Neural cell (in vitro differentiated cells): ENCODE measurements at regions not wholly inside any gene's neighbourhood (a gene's known extent, or its start where the extent isn't known, plus 50 kb on each side); places are given as distances from the start of the nearest gene placed in this dataset.

ENCODE experiments used
- H2AFZ ChIP-seq: fragments of 200-600, 300-800 bp; sonication (generic), shearing (Covaris generic); 2 replicates; pipeline ENCODE4 v1.6.0; 2014; ENCODE audit warnings: low read depth, mild to moderate bottlenecking, antibody characterized with exemption, low read length, moderate library complexity
- H3F3A ChIP-seq: fragments of 200-600 bp; shearing (Covaris generic); 2 replicates; pipeline ENCODE4 v1.6.1; 2016; ENCODE audit warnings: mild to moderate bottlenecking, moderate library complexity, mixed read lengths, antibody characterized with exemption, low read length; ENCODE audit not compliant: insufficient read depth, poor library complexity, severe bottlenecking
- H3K27ac ChIP-seq: fragments of 200-600, 300-800 bp; sonication (generic), shearing (Covaris generic); 2 replicates; pipeline ENCODE4 v1.5.1; 2014; ENCODE audit warnings: mild to moderate bottlenecking, low read length, moderate library complexity
- H3K27me3 ChIP-seq: fragments of 300-800, 200-600 bp; sonication (generic), shearing (Covaris generic); 2 replicates; pipeline ENCODE4 v1.6.0; 2014; ENCODE audit warnings: mild to moderate bottlenecking, low read depth, low read length, moderate library complexity; ENCODE audit not compliant: insufficient read depth
- H3K36me3 ChIP-seq: fragments of 300-800, 200-600 bp; sonication (generic), shearing (Covaris generic); 2 replicates; pipeline ENCODE4 v1.5.1; 2014; ENCODE audit warnings: mild to moderate bottlenecking, antibody characterized with exemption, low read length, moderate library complexity; ENCODE audit not compliant: insufficient read depth
- H3K4me2 ChIP-seq: fragments of 300-800, 200-600 bp; sonication (generic), shearing (Covaris generic); 2 replicates; pipeline ENCODE4 v1.6.0; 2014; ENCODE audit warnings: mild to moderate bottlenecking, low read length
- H3K4me3 ChIP-seq: fragments of 300-800, 200-600 bp; sonication (generic), shearing (Covaris generic); 2 replicates; pipeline ENCODE4 v1.5.1; 2014; ENCODE audit warnings: mild to moderate bottlenecking, low read length, moderate library complexity
- H3K79me2 ChIP-seq: fragments of 200-600 bp; shearing (Covaris generic); replicated peaks from 2 replicates; pipeline ENCODE4 v1.6.0; 2014; ENCODE audit warnings: mild to moderate bottlenecking, low read length, moderate library complexity; ENCODE audit not compliant: insufficient read depth
- H3K9ac ChIP-seq: fragments of 300-800, 200-600 bp; sonication (generic), shearing (Covaris generic); 2 replicates; pipeline ENCODE4 v1.6.1; 2016; ENCODE audit warnings: mild to moderate bottlenecking, low read length, mixed read lengths
- H3K9me2 ChIP-seq: fragments of 200-600 bp; shearing (Covaris generic); 2 replicates; pipeline ENCODE4 v1.6.1; 2016; ENCODE audit warnings: mild to moderate bottlenecking, low read length, mixed read lengths; ENCODE audit not compliant: insufficient read depth
- H3K9me3 ChIP-seq: fragments of 200-600, 300-800 bp; sonication (generic), shearing (Covaris generic); 2 replicates; pipeline ENCODE4 v1.6.1; 2016; ENCODE audit warnings: mild to moderate bottlenecking, mixed run types, low read length, moderate library complexity, mixed read lengths
- H4K20me1 ChIP-seq: fragments of 200-600 bp; shearing (Covaris generic); 2 replicates; pipeline ENCODE4 v1.6.1; 2016; ENCODE audit warnings: mild to moderate bottlenecking, mixed run types; ENCODE audit not compliant: insufficient read depth
- CTCF ChIP-seq: fragments of 450-650 bp; IDR thresholded peaks from 2 replicates; pipeline ENCODE4 v1.5.1; 2014; ENCODE audit warnings: antibody characterized with exemption, mild to moderate bottlenecking, moderate library complexity; ENCODE audit not compliant: poor library complexity, severe bottlenecking
- EP300 ChIP-seq: fragments of 450-650 bp; conservative IDR thresholded peaks from 2 replicates; pipeline ENCODE4 v1.6.1; 2014; ENCODE audit warnings: antibody characterized with exemption, mild to moderate bottlenecking, moderate library complexity; ENCODE audit not compliant: poor library complexity, severe bottlenecking
- EZH2 ChIP-seq: fragments of 200-600, 300-800 bp; shearing (Covaris generic), sonication (generic); IDR thresholded peaks from 2 replicates; pipeline ENCODE4 v1.6.1; 2014; ENCODE audit warnings: antibody characterized with exemption, low read length, borderline replicate concordance, mild to moderate bottlenecking; ENCODE audit not compliant: insufficient read depth, poor library complexity, severe bottlenecking
- MXI1 ChIP-seq: fragments of 450-650 bp; conservative IDR thresholded peaks from 2 replicates; pipeline ENCODE4 v1.6.1; 2014; ENCODE audit warnings: antibody characterized with exemption, mild to moderate bottlenecking; ENCODE audit not compliant: poor library complexity, severe bottlenecking
- POLR2AphosphoS5 ChIP-seq: IDR thresholded peaks from 2 replicates; pipeline ENCODE4 v1.6.1; 2012
- RAD21 ChIP-seq: fragments of 450-650 bp; conservative IDR thresholded peaks from 2 replicates; pipeline ENCODE4 v1.6.1; 2014; ENCODE audit warnings: antibody characterized with exemption, mild to moderate bottlenecking, moderate library complexity
- REST ChIP-seq: IDR thresholded peaks from 2 replicates; pipeline ENCODE4 v1.6.1; 2012; ENCODE audit warnings: borderline replicate concordance
- SMC3 ChIP-seq: fragments of 450-650 bp; conservative IDR thresholded peaks from 2 replicates; pipeline ENCODE4 v1.6.1; 2014; ENCODE audit warnings: antibody characterized with exemption, mild to moderate bottlenecking, moderate library complexity; ENCODE audit not compliant: poor library complexity
- TAF1 ChIP-seq: IDR thresholded peaks from 2 replicates; pipeline ENCODE4 v1.6.1; 2012; ENCODE audit warnings: low read depth

- Histone ChIP-seq H3K4me2 (no peak overlapping the region), H3K27ac (no peak overlapping the region), H3K27me3 (no peaks in the 10 kb centered on the region), H3K79me2 (no peaks in the 10 kb centered on the region), H3K9ac (no peak overlapping the region), H3K9me2 (no peaks in the 10 kb centered on the region), H2AFZ (no peak overlapping the region), H4K20me1 (no peaks in the 10 kb centered on the region), H3K9me3 (no peaks in the 10 kb centered on the region), H3F3A (no peaks in the 10 kb centered on the region), H3K4me3 (no peak overlapping the region), H3K36me3 (no peaks in the 10 kb centered on the region)
- TF ChIP-seq SMC3 (no peak), TAF1 (no peak), POLR2AphosphoS5 (no peak), REST (no peak), EZH2 (no peak), EP300 (no peak), RAD21 (no peak), CTCF (no peak), MXI1 (no peak)
Observed at GRCh38 chr12:108442067-108442466, 73.0 kb upstream of the FICD start.

GRCh38 chr12:108441549-108441948 lies 73.5 kb upstream of the FICD start:
- Histone ChIP-seq H3F3A (no peaks in the 10 kb centered on the region), H3K4me3 (no peak overlapping the region), H3K9ac (no peak overlapping the region), H3K9me3 (no peaks in the 10 kb centered on the region), H2AFZ (no peak overlapping the region), H3K27me3 (no peaks in the 10 kb centered on the region), H3K79me2 (no peaks in the 10 kb centered on the region), H3K9me2 (no peaks in the 10 kb centered on the region), H4K20me1 (no peaks in the 10 kb centered on the region), H3K36me3 (no peaks in the 10 kb centered on the region), H3K27ac (no peak overlapping the region), H3K4me2 (no peak overlapping the region)
- TF ChIP-seq EP300 (no peak), REST (no peak), TAF1 (no peak), RAD21 (no peak), EZH2 (no peak), SMC3 (no peak), MXI1 (no peak), CTCF (no peak), POLR2AphosphoS5 (no peak)
